IMR-90 (cell line): ENCODE measurements at regions not wholly inside any gene's neighbourhood (a gene's known extent, or its start where the extent isn't known, plus 50 kb on each side); places are given as distances from the start of the nearest gene placed in this dataset.

Source experiments
- ATAC-seq: fragments of 200-7000 bp; cut with Tn5 transposase; 2 replicates; pipeline ENCODE4 v1.9.1; 2020; ENCODE audit warnings: low read depth, mild to moderate bottlenecking, moderate library complexity
- BruUV-seq: library from RNA; stranded (reverse); fragments of 400-500 nt; replicated peaks from 2 replicates; lab custom pipeline; 2021; lab: Mats Ljungman, UMichigan
- CTCF ChIA-PET: fragments of 300-600 bp; formaldehyde crosslinking; extraction: SDS; loops from one replicate; lab custom pipeline; 2021; ENCODE audit warnings: antibody characterized with exemption; lab: Yijun Ruan, JAX
- POLR2A ChIA-PET: fragments of 300-600 bp; sonication (Branson Sonifier 250); formaldehyde crosslinking; loops from one replicate; lab custom pipeline; 2022; ENCODE audit warnings: antibody characterized with exemption; ENCODE audit not compliant: unreplicated experiment; lab: Charles Lee
- DNase-seq: peaks from one replicate; pipeline ENCODE4 v3.0.0; 2013
- H2AFZ ChIP-seq: replicated peaks from 2 replicates; pipeline ENCODE3; 2013; ENCODE audit warnings: low read length, mild to moderate bottlenecking; ENCODE audit not compliant: poor library complexity
- H2AK5ac ChIP-seq: 2 replicates; pipeline ENCODE4 v1.6.1; 2013; ENCODE audit warnings: low read depth, low read length, inconsistent platforms
- H2AK9ac ChIP-seq: replicated peaks from 2 replicates; pipeline ENCODE3; 2013; ENCODE audit warnings: mild to moderate bottlenecking, low read depth, low read length, moderate library complexity; ENCODE audit not compliant: poor library complexity
- H2BK120ac ChIP-seq: 2 replicates; pipeline ENCODE4 v1.6.1; 2013; ENCODE audit warnings: low read depth, low read length, inconsistent platforms
- H2BK15ac ChIP-seq: 3 replicates; pipeline ENCODE4 v1.6.1; 2013; ENCODE audit warnings: low read depth, low read length, inconsistent platforms
- H2BK20ac ChIP-seq: 2 replicates; pipeline ENCODE4 v1.6.1; 2013; ENCODE audit warnings: low read depth, mild to moderate bottlenecking, inconsistent platforms, low read length, moderate library complexity
- H2BK5ac ChIP-seq: 2 replicates; pipeline ENCODE4 v1.6.1; 2013; ENCODE audit warnings: mild to moderate bottlenecking, low read depth, low read length, inconsistent platforms; ENCODE audit not compliant: poor library complexity, severe bottlenecking
- H3K14ac ChIP-seq: replicated peaks from 2 replicates; pipeline ENCODE4 v1.6.1; 2013; ENCODE audit warnings: low read depth, low read length, inconsistent platforms
- H3K18ac ChIP-seq: 2 replicates; pipeline ENCODE4 v1.6.1; 2013; ENCODE audit warnings: low read depth, low read length, control low read depth
- H3K23ac ChIP-seq: 2 replicates; pipeline ENCODE4 v1.6.1; 2013; ENCODE audit warnings: low read depth, low read length, inconsistent platforms
- H3K27ac ChIP-seq: 2 replicates; pipeline ENCODE4 v1.5.1; 2013; ENCODE audit warnings: mild to moderate bottlenecking, control low read depth, low read length; ENCODE audit not compliant: insufficient read depth
- H3K27me3 ChIP-seq: 2 replicates; pipeline ENCODE4 v1.6.1; 2013; ENCODE audit warnings: low read length; ENCODE audit not compliant: control insufficient read depth, insufficient read depth
- H3K36me3 ChIP-seq: 2 replicates; pipeline ENCODE4 v1.6.1; 2013; ENCODE audit warnings: low read length, mixed read lengths; ENCODE audit not compliant: control insufficient read depth, insufficient read depth
- H3K4ac ChIP-seq: 2 replicates; pipeline ENCODE4 v1.6.1; 2013; ENCODE audit warnings: low read depth, low read length, inconsistent platforms
- H3K4me1 ChIP-seq: 2 replicates; pipeline ENCODE4 v1.6.1; 2013; ENCODE audit warnings: low read length, mixed read lengths; ENCODE audit not compliant: control insufficient read depth, insufficient read depth
- H3K4me2 ChIP-seq: 2 replicates; pipeline ENCODE4 v1.6.1; 2013; ENCODE audit warnings: low read depth, mild to moderate bottlenecking, control low read depth, low read length, moderate library complexity
- H3K4me3 ChIP-seq: 2 replicates; pipeline ENCODE4 v1.5.1; 2013; ENCODE audit warnings: low read depth, mild to moderate bottlenecking, control low read depth, low read length, moderate library complexity; ENCODE audit not compliant: insufficient read depth
- H3K56ac ChIP-seq: 2 replicates; pipeline ENCODE4 v1.6.1; 2013; ENCODE audit warnings: low read length, inconsistent platforms; ENCODE audit not compliant: insufficient read depth; ENCODE audit errors: extremely low read depth
- H3K79me1 ChIP-seq, 2 experiments: 2 replicates each; pipeline ENCODE4 v1.6.1; 2013; ENCODE audit warnings: low read length in 2 of 2, inconsistent platforms in 1 of 2, low read depth in 1 of 2
- H3K9ac ChIP-seq: 2 replicates; pipeline ENCODE4 v1.6.1; 2013; ENCODE audit warnings: low read depth, low read length, control low read depth
- H3K9me1 ChIP-seq: 2 replicates; pipeline ENCODE4 v1.6.1; 2013; ENCODE audit warnings: low read length, inconsistent platforms; ENCODE audit not compliant: insufficient read depth
- H3K9me3 ChIP-seq: 2 replicates; pipeline ENCODE4 v1.6.1; 2013; ENCODE audit warnings: low read length; ENCODE audit not compliant: control insufficient read depth, insufficient read depth
- H4K20me1 ChIP-seq: 2 replicates; pipeline ENCODE4 v1.6.1; 2013; ENCODE audit warnings: low read length, inconsistent platforms; ENCODE audit not compliant: insufficient read depth
- H4K5ac ChIP-seq: 2 replicates; pipeline ENCODE4 v1.6.1; 2013; ENCODE audit warnings: mild to moderate bottlenecking, low read depth, low read length, control low read depth
- H4K8ac ChIP-seq, 2 experiments: 2 replicates each; pipeline ENCODE4 v1.6.1; 2013; ENCODE audit warnings: low read depth in 2 of 2, low read length in 2 of 2, control low read depth in 1 of 2, inconsistent platforms in 1 of 2
- H4K91ac ChIP-seq: 2 replicates; pipeline ENCODE4 v1.6.1; 2013; ENCODE audit warnings: low read depth, low read length, inconsistent platforms; ENCODE audit not compliant: insufficient read depth
- CHD1 ChIP-seq: IDR thresholded peaks from 2 replicates; pipeline ENCODE4 v1.6.1; 2012; ENCODE audit warnings: low read depth, low read length, improper control_type of control experiment
- MAFK ChIP-seq: IDR thresholded peaks from 2 replicates; pipeline ENCODE4 v1.6.1; 2012; ENCODE audit warnings: low read depth, low read length, improper control_type of control experiment
- RAD21 ChIP-seq: IDR thresholded peaks from 2 replicates; pipeline ENCODE4 v1.6.1; 2012; ENCODE audit warnings: low read length, improper control_type of control experiment
- SMC3 ChIP-seq: fragments of 150-350 bp; IDR thresholded peaks from 2 replicates; pipeline ENCODE4 v1.6.1; 2016; ENCODE audit warnings: low read depth, mild to moderate bottlenecking, antibody characterized with exemption, low read length, moderate library complexity
- WGBS, 2 experiments: methylation state at CpG; one replicate each; pipeline versions ENCODE4 v1.1.5 to v1.1.7; 2013; ENCODE audit warnings: missing lambda C conversion rate in 2 of 2; ENCODE audit not compliant: insufficient read length in 1 of 2; ENCODE audit errors: extremely low coverage in 2 of 2; 5-methylcytosine and 5-hydroxymethylcytosine counted together
- dilution Hi-C: fragments of 300-500 bp; cut with HindIII; formaldehyde crosslinking; loops from one replicate; pipeline ENCODE4 v1.14.3; 2018; ENCODE audit warnings: low sequenced_read_pairs; ENCODE audit not compliant: unreplicated experiment
- in situ Hi-C: fragments of 300-500 bp; cut with MboI; formaldehyde crosslinking; loops from 3 replicates; pipeline ENCODE4 v1.14.3; 2019; ENCODE audit warnings: low sequenced_read_pairs, inconsistent platforms, mixed read lengths
- intact Hi-C: fragments of 100-400 bp; cut with micrococcal nuclease; formaldehyde crosslinking; loops from 2 replicates; pipeline ENCODE4 v1.10.0; 2022
- TF ChIP-seq, protein P1 (sequence below): fragments of 150-350 bp; IDR thresholded peaks from 2 replicates; pipeline ENCODE4 v1.6.1; 2017; ENCODE audit warnings: mild to moderate bottlenecking, antibody characterized with exemption, low read length, low read depth

DNA sequence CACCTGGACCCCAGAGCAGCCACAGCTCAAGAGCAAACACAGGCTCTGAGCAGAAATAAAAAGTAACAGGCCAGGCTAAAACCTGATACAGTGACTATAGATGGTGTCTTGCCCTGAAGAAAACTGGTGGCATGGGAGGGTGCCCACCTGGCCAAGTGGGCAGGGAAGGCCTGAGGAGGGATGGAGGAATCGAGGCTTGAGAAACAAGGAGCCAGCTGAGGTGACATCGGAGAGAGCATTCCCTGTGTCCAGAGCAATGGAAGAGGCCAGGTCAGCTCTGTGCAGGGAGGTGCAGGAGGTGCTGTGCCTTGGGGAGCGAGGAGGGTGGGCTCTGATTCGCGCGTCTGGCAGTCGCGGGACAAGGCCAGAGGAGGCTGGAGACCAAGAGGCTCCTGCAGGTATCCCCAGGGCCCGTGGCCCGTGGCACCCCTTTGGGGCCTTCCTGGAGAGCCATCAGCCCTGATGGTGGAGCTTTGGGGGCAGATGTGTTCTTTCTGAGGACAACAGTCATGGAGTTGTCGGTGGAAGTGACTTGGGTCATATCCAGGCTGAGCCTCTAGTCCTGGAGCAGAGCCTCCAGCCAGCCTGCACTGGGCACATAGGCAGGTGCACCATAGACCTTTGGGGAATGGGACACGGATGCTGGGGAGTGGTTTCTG is 56.1 kb downstream of the PLXNA1 start:
- Histone ChIP-seq H2BK15ac (no peak overlapping the region), H3K9ac (no peak overlapping the region), H4K8ac (no peak overlapping the region), H3K56ac (no peak overlapping the region), H4K20me1 (no peaks in the 10 kb centered on the region; the same call in 1 of the 2 replicates), H3K79me1 (no peaks in the 10 kb centered on the region), H3K9me3 (no peaks in the 10 kb centered on the region), H3K4me2 (no peak overlapping the region), H2AFZ (no peak overlapping the region), H3K4me1 (peaks cover 3% of the 10 kb centered on the region; the same call in 1 of the 2 replicates), H3K27ac (no peak overlapping the region), H2BK5ac (no peak overlapping the region), H4K91ac (no peak overlapping the region), H3K14ac (no peak overlapping the region), H2BK20ac (no peak overlapping the region), H3K18ac (no peak overlapping the region), H3K4me3 (no peak overlapping the region), H2AK5ac (no peak overlapping the region), H3K36me3 (peaks cover 3% of the 10 kb centered on the region; the same call in 1 of the 2 replicates), H3K23ac (no peak overlapping the region), H2AK9ac (no peak overlapping the region), H2BK120ac (no peak overlapping the region), H3K9me1 (no peaks in the 10 kb centered on the region; the same call in 1 of the 2 replicates), H3K4ac (no peak overlapping the region), H3K27me3 (peaks cover 7% of the 10 kb centered on the region), H4K5ac (no peak overlapping the region)
- ChIA-PET POLR2A (no interaction called here), CTCF (no interaction called here)
- dilution Hi-C loops: no loop called here
- no TSS peak for BruUV-seq
- intact Hi-C loops: no loop called here
- TF ChIP-seq SMC3: no peak
- TF ChIP-seq MAFK: no peak
- TF ChIP-seq CHD1: no peak
- TF ChIP-seq, protein P1, sequence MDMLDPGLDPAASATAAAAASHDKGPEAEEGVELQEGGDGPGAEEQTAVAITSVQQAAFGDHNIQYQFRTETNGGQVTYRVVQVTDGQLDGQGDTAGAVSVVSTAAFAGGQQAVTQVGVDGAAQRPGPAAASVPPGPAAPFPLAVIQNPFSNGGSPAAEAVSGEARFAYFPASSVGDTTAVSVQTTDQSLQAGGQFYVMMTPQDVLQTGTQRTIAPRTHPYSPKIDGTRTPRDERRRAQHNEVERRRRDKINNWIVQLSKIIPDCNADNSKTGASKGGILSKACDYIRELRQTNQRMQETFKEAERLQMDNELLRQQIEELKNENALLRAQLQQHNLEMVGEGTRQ: no peak
- no peak for TF ChIP-seq RAD21
- in situ Hi-C loops: no loop called here
- DNase-seq (no peak), ATAC-seq (no peak)
- 83% methylated on average over 9 of the region's 12 CpGs; no CpG with 5 or more reads in 1 of the 2 experiments for WGBS, 2 experiments
